NAMALWA (cell line): ENCODE measurements at regions not wholly inside any gene's neighbourhood (a gene's known extent, or its start where the extent isn't known, plus 50 kb on each side); places are given as distances from the start of the nearest gene placed in this dataset.
"Not testable (repeated sequence)": the region's sequence is repeated elsewhere in the genome, so short reads cannot be mapped to it uniquely, and the experiment has no call there.

ENCODE experiments used
- DNase-seq: peaks from one replicate; pipeline ENCODE4 v3.0.0-alpha.2; 2015; ENCODE audit warnings: low spot score

- DNase-seq = no peak
Observed at GRCh38 chr3:169029674-169030285, 633.7 kb downstream of the MECOM start.

- DNase-seq = no peak
Observed at GRCh38 chr3:169028716-169029115, 634.8 kb downstream of the MECOM start.

GRCh38 chr3:169026543-169027182, 636.8 kb downstream of the MECOM start:
- DNase-seq = no peak

- no peak for DNase-seq
Observed at GRCh38 chr3:169022457-169022856, 641.1 kb downstream of the MECOM start.

- no peak for DNase-seq
Observed at GRCh38 chr3:169020371-169020770, 643.1 kb downstream of the MECOM start.

- no peak for DNase-seq
Observed at GRCh38 chr3:169009453-169009852, 654.1 kb downstream of the MECOM start.

DNA sequence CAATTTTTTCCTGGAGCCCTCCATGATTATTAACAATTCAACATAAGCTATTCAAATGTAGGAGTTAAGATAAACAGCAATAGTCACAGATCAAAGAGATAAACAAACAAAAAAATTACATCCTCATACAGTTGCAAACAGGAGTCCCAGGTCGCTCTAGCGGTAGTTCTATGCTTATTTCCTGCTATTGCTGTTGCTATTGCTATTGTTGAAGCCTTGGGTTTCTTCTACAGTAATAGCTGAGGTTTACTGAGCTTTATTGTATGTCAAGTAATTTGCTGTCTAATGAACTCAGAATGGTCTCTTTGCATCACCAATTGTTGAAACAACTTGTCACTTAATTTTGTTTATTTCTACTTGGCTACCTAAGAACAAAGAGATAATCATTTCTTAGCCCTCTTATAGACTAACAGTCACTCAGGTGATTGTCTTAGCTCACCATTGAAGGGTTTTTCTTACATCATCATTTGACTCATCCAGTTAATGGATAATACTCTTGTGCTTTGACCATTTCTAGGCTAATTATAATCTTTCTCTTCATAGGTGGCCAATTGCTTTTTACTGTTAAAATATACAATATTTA, 654.6 kb downstream of the MECOM start:
- no peak for DNase-seq

DNA sequence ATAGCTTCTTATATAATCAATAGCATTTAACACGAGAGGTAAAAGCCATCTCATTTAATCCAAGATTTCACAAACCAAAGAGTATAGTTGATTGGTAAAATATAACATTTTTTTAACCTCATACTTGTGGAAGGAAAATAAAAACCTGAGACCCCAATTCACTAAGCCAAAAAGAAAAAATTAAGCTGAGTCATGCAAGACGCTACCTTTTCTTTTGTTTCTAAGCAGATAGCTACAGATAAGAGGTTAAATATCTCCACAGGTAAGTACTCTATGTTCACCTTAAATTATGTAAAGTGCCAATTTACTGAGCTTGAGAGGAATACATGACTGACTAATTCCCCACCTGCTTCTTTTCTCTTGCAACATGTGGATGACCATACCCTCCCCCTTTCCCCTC, 656.4 kb downstream of the MECOM start:
- DNase-seq = no peak

DNA sequence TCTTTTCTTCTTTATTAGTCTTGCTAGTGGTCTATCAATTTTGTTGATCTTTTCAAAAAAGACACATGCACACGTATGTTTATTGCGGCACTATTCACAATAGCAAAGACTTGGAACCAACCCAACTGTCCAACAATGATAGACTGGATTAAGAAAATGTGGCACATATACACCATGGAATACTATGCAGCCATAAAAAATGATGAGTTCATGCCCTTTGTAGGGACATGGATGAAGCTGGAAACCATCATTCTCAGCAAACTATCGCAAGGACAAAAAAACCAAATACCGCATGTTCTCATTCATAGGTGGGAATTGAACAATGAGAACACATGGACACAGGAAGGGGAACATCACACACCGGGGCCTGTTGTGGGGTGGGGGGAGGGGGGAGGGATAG, 657.1 kb downstream of the MECOM start:
- DNase-seq = not testable (repeated sequence)

- no peak for DNase-seq
Observed at GRCh38 chr3:169002689-169003088, 660.8 kb downstream of the MECOM start.

DNA sequence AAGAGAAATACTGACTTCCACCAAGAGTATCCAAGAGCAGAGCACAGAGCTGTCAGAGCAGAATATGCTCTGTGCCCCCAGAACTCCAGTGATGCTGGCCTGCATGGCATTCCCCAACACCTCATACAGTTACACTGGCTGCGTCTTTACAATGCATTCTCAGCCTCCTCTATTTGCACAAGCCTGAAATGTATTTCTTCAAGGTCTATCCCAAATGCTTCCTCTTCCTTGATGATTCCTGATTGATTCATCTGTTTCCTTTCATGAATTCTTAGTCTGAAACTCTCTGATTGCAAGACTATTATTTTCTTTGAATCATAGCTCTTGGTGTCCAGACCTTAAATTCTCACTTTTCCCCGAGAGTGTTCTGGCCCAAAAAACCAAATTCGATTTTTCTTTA, 664.7 kb downstream of the MECOM start:
- no peak for DNase-seq

DNA sequence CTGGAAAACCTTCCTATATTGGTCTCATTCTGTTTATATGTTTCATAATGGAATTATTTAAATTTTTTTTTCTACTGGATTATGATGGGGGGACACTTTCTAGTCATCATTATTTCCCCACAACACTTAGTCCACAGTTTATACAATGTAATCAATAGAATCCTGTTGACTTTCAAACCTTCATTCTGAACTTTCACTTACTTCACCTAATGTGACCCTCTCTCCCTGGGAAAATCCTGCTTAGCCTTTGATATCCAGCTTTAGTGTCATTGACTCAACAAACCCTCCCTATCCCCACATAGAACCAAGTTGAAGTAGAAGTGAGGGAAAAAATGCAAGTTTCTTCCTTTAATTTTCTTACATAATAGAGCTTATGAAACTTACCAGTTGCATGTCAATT, 666.0 kb downstream of the MECOM start:
- DNase-seq = no peak

- peak; percentile 4 for DNase-seq
Observed at GRCh38 chr3:168996622-168997021, 666.9 kb downstream of the MECOM start.

DNA sequence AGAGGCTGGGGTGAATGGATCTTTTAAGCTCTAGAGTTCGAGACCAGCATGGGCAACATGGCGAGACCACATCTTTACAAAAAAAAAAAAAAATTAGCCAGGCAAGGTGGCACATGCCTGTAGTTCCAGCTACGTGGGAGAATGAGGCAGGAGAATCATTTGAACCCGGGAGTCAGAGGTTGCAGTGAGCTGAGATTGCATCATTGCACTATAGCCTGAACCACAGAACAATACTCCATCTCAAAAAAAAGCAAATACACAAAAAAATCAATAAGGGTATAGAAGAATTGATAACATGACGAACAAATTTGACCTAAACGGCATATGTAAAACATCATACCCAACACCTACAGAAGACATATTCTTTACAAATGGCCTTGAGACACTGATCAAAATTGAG, 668.4 kb downstream of the MECOM start:
- no peak for DNase-seq

DNA sequence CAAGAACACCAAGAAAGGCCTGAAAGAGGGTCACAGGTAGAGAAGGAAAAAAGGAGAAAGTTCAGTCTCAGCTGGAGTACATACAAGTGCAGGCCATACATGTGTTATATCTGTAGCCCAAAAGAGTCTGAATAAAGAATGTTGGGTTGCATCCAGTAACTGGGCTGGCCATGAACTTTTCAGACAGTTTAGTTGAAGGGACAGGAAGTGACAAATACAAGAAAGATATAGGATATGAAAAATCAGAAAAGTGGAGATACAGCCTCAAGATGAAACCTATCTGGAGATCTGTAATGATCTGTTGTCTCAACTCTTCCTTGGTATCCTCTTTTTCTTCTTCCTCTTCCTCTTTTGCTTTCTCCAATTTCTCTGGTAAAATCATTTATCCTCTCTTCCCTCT, 671.7 kb downstream of the MECOM start:
- no peak for DNase-seq

- no peak for DNase-seq
Observed at GRCh38 chr3:168990621-168991020, 672.9 kb downstream of the MECOM start.

- DNase-seq = no peak
Observed at GRCh38 chr3:168990134-168990533, 673.4 kb downstream of the MECOM start.

DNA sequence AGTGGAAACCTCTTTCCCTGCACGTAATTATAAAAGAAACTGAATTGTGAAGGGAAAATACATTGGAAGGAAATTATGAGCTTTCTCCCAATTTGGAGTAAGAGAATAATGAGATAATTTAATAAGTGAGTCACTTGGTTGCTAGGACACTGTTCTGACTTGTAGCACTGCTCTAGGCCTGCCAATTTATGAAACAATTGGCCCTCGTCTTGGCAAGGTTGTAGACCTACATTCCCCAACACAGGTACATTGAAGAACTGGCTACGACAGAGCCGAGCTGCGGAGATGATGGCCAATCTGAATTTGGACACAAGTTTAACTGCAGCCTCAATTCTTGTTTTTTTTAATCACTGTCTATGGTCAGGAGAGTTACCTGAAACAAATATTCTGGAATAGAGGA, 674.1 kb downstream of the MECOM start:
- no peak for DNase-seq

DNA sequence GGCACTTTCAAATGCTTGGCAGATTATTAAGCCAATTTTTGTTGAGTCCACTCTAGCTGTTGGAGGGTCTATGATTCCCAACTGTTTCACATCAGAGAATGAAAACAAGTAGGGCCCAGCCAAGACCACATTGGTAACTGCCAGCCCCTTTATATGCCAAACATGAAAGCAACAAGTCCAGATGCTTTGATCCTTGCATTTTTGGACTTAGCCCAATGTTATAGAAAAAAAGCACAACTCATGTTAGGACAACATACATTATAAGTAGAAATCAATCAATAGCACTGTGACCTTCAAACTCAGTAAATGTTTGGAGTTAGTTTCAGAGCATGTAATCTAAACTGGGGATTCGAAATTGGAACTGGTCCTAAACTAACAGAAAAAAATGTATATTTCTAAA, 674.7 kb downstream of the MECOM start:
- no peak for DNase-seq

- no peak for DNase-seq
Observed at GRCh38 chr3:168984872-168985271, 678.6 kb downstream of the MECOM start.

GRCh38 chr3:168983046-168983445, 680.5 kb downstream of the MECOM start:
- DNase-seq = no peak

DNA sequence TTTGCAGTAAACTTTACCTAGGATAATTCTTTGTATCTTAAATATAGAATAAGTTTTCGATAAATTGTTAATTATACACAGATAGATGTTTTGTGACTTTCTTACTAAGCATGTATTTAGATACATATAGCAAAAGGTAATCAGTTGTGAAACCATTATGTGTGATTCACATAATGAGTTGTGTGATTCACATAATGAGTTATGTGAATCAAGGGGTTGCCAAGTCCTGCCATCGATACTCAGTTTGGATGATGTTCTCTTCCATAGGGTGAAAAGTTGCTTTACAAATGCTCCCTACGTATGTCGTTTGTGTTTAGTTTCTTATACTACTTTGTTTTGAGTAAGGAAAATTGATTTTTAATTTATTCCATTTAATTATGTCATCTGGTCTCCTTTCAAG, 682.1 kb downstream of the MECOM start:
- DNase-seq = no peak

DNA sequence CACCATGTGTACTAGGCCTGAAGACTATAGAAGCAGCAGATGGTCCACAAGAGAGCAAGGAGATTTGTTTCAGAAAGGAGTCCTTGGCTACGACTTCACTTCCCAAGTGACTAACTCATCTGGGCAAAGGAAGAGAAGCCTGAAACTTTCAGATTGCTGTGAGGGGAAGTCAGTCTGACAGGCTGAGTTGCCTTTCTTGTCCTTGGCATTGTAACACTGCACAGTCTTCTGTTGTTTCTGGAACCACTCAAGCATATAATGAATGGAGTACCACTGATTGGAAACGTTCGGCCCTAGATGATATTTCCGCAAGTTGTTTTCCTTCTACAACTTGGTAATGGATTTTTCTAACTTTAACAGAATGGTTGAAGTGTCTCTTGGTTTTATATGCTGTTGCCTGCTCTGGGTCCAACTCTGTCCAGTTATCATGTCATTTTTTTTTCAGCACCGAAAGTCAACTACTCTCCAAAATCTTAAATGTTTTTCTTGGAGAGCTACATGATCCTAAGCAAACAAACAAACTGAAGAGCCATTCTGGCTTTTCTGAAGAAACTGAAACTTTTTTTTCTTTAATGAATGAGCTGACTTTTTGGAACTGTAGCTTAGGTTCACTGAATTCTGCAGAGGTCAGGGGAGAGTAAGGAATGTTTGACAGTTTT, 685.7 kb downstream of the MECOM start:
- DNase-seq = no peak
